ENCODE measurements at regions not wholly inside any gene's neighbourhood (a gene's known extent, or its start where the extent isn't known, plus 50 kb on each side); places are given as distances from the start of the nearest gene placed in this dataset.

GRCh38 chr7:108860615-108861014 lies 290.9 kb downstream of the DNAJB9 start:
- TF ChIP-seq EZH2 (IDR thresholded peaks at IDR 0.05; ENCODE audit: low read length, missing control alignments) (no peak), CTCF (conservative IDR thresholded peaks at IDR 0.05 in 1 of 2, IDR thresholded peaks at IDR 0.05 in 1 of 2; ENCODE audit: low read depth in 1 of 2, low read length in 2 of 2) (no peak)

All from fibroblast of lung (primary cell).